Ishikawa (cell line): ENCODE measurements at regions not wholly inside any gene's neighbourhood (a gene's known extent, or its start where the extent isn't known, plus 50 kb on each side); places are given as distances from the start of the nearest gene placed in this dataset.

Experiments
- CEBPB ChIP-seq: IDR thresholded peaks from 2 replicates; pipeline ENCODE4 v1.6.1; 2012
- CREB1 ChIP-seq: IDR thresholded peaks from 2 replicates; pipeline ENCODE4 v1.6.1; 2012; ENCODE audit warnings: low read depth
- EGR1 ChIP-seq: IDR thresholded peaks from 2 replicates; pipeline ENCODE4 v1.6.1; 2012
- EP300 ChIP-seq: IDR thresholded peaks from 2 replicates; pipeline ENCODE4 v1.6.1; 2012; ENCODE audit warnings: borderline replicate concordance
- FOXM1 ChIP-seq: IDR thresholded peaks from 2 replicates; pipeline ENCODE4 v1.6.1; 2012; ENCODE audit warnings: low read depth, borderline replicate concordance
- NFIC ChIP-seq: IDR thresholded peaks from 2 replicates; pipeline ENCODE4 v1.6.1; 2012
- RAD21 ChIP-seq: IDR thresholded peaks from 2 replicates; pipeline ENCODE4 v1.6.1; 2012; ENCODE audit warnings: low read depth
- REST ChIP-seq: IDR thresholded peaks from 2 replicates; pipeline ENCODE4 v1.6.1; 2012; ENCODE audit warnings: low read depth, mild to moderate bottlenecking
- TAF1 ChIP-seq: IDR thresholded peaks from 2 replicates; pipeline ENCODE4 v1.6.1; 2012; ENCODE audit warnings: low read depth, mild to moderate bottlenecking
- TCF12 ChIP-seq: IDR thresholded peaks from 2 replicates; pipeline ENCODE4 v1.6.1; 2012; ENCODE audit warnings: low read depth
- TEAD4 ChIP-seq: IDR thresholded peaks from 2 replicates; pipeline ENCODE4 v1.6.1; 2012
- USF1 ChIP-seq: IDR thresholded peaks from 2 replicates; pipeline ENCODE4 v1.6.1; 2012
- YY1 ChIP-seq: IDR thresholded peaks from 2 replicates; pipeline ENCODE4 v1.6.1; 2012; ENCODE audit warnings: low read depth
- ZBTB7A ChIP-seq: IDR thresholded peaks from 2 replicates; pipeline ENCODE4 v1.6.1; 2012; ENCODE audit warnings: low read depth
- TF ChIP-seq, protein P1 (sequence below): IDR thresholded peaks from 2 replicates; pipeline ENCODE4 v1.6.1; 2012

DNA sequence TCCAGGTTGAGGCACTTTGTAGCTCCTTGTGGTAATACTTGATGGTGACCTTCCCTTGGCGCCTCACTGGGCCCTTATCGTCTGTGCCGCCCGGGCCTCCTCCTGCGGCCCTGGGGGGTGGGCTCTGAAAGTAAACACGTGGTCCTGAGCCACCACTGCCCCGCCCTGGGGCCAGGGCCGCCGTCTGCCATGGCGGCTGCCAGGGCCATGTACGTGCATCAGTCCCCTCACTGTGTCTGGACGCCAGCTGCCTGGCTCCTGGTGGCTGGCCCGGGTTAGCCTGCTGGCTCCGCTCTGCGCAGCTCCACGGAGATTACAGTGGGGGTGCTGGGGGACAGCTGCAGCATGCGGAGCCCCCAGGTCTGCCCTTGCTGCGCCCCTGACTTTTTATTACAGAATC is 81.8 kb upstream of the CENPW start:
- TF ChIP-seq CREB1 (no peak), ZBTB7A (no peak), USF1 (no peak), NFIC (no peak), FOXM1 (no peak), YY1 (no peak), CEBPB (no peak), TCF12 (no peak), REST (no peak), RAD21 (no peak), EGR1 (no peak), TEAD4 (no peak), TAF1 (no peak)
- TF ChIP-seq, protein P1, sequence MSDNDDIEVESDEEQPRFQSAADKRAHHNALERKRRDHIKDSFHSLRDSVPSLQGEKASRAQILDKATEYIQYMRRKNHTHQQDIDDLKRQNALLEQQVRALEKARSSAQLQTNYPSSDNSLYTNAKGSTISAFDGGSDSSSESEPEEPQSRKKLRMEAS = no peak

DNA sequence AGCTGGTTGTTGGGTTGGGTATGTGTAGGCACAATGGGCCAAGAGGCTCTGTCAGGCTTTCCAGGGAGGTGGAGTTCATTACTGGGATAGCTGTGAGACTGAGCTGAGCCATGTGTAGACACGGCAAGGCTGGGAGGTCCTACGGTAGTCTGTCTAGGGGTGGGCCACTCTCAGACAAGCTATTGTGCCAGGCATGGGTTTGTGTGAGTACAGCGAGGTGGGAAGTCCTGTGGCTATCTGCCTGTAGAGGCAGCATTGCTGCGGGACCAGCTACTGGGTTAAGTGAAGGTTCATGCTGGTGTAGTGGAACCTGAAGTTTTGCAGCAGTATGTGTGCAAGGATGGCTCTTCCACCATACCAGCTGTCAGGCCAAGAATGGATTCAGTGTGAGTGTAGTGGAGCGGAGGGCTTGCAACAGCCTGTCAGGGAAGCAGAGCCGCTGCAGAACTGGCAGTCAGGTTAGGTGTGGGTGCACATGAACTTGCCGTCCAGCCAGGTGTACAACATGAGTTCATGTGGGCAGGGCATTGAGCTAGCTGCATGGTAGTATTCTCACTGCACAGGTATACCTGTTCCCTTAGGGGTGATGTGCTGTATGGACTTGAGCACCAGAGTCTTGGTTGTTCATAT is 78.0 kb upstream of the CENPW start:
- TF ChIP-seq, protein P1 = no peak
- TF ChIP-seq TAF1 = no peak
- TF ChIP-seq FOXM1 = no peak
- TF ChIP-seq EP300 = no peak
- no peak for TF ChIP-seq CREB1

DNA sequence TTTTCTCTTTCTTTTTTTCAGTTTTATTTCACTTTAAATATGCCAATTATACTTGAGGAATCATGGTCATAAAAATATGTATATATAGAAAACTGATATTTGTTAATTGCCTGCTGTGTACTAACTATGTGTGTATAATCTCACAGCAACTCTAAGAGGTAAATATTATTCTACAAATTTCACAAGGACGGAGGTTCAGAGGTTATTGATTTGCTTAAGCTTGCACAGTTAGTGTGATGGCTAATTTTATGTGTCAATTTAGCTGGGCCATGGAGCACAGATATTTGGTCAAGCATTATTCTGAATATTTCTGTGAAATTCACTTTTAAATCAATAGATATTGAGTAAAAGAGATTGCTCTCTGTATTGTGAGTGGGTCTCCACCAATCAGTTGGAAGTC is 75.7 kb upstream of the CENPW start:
- TF ChIP-seq RAD21 = no peak
- no peak for TF ChIP-seq YY1
- no peak for TF ChIP-seq ZBTB7A
- no peak for TF ChIP-seq TCF12
- TF ChIP-seq EP300 = no peak
- no peak for TF ChIP-seq CREB1
- TF ChIP-seq TEAD4 = no peak
- TF ChIP-seq REST = no peak
- TF ChIP-seq CEBPB = no peak
- TF ChIP-seq EGR1 = no peak
- TF ChIP-seq, protein P1 = no peak
- TF ChIP-seq TAF1 = no peak
- no peak for TF ChIP-seq FOXM1
- TF ChIP-seq NFIC = no peak
- no peak for TF ChIP-seq USF1

GRCh38 chr6:126266664-126267063 is 73.3 kb upstream of the CENPW start:
- TF ChIP-seq, protein P1 = no peak
- TF ChIP-seq REST (no peak), TEAD4 (no peak), CEBPB (no peak), EGR1 (no peak)
